Stimulated activated CD4-positive, alpha-beta T cell treated with anti-CD3 and anti-CD28 coated beads, Interleukin-4, amount 100 ng/mL, for 4 hours (primary cell): ENCODE measurements at regions not wholly inside any gene's neighbourhood (a gene's known extent, or its start where the extent isn't known, plus 50 kb on each side); places are given as distances from the start of the nearest gene placed in this dataset.
"Not testable (repeated sequence)": the region's sequence is repeated elsewhere in the genome, so short reads cannot be mapped to it uniquely, and the experiment has no call there.

Source experiments
- DNase-seq, 2 experiments: peaks; one replicate each; pipeline ENCODE4 v3.0.0-alpha.2; 2020

DNA sequence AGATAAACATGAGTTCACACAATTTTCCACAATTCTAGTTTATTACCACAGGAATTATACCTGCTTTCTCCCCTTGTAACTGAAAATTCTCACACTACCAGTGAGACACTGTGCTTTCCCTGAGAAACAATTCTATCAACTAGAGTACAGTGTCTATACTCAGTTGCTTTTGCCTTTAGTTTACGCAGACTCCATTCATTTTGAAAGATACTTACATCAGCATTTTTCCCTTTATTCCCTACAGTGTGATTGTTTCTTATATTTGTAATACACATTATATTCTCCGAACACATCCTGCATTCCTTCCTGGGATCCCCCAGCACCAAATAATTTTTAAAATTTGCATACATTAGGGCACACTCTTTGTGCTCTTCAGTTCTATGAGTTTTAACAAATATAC lies 1455.5 kb downstream of the SUCLG1 start:
- no peak for DNase-seq

DNA sequence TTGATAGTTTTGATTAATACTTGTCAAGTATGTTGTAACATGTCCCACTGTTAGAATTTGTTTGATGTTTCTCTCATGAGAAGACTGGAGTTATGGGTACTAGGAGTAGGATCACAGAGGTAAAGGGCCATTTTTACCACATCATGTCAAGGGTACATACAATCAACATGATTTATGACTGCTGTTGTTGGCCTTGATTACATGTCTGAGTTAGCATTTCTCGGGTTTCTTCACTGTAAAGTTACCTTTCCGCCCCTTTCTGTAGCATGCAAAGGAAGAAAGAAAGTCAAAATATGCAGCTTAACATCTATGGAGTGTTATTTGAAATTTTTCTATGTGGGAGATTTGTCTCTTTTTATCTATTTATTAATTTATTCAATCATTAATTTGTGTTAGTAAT lies 1456.4 kb downstream of the SUCLG1 start:
- no peak for DNase-seq

DNA sequence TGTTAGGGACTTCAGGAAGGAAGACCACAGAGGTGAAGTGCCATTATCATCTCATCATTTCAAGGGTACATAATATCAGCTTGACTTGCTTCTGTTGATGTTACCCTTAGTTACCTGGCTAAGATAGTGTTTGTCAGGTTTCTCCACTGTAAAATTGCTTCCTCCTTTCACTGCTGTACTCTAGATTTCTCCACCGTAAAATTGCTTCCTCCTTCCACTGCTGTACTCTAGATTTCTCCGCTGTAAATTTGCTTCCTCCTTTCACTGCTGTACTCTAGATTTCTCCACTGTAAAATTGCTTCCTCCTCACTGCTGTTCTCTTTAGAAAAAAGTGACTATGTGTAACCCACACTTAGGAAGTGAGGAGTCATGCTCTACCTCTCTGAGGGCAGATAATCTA lies 1460.3 kb downstream of the SUCLG1 start:
- no peak for DNase-seq

DNA sequence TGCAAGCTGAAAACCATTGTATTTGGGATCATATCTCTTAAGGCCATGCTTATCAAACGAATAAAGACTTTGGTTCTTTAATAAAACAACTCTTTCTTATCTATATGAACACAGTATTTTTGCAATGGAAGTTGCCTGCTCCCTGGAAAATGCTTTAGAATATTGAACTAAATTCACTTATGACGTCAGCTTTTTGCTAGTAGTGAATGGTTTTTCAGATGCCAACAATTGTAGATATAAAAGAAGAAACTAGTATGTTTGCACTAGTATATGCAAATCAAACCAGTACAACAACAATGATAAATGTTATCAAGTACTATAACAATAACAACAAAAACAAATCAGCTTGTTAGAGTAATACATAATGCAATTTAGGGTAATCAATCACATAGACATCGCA lies 1462.9 kb downstream of the SUCLG1 start:
- no peak for DNase-seq

DNA sequence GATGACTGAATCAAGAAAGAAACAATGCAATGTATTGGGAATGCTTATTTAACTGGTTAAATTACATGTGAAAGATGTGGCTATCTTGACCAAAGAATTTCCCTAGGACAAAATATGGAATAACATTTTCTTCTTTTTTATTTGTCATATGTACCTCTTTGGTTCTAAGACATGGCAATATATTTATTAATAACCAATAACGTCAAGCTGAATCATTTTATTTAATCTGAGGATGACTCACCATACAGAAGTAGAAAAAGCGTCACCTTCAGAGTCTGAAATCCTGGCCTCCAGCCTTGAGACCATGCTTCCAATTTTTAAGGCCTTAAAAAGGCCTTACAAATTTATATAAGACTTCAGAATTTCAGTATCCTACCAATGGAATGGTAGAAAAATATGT lies 1464.9 kb downstream of the SUCLG1 start:
- no peak for DNase-seq

DNA sequence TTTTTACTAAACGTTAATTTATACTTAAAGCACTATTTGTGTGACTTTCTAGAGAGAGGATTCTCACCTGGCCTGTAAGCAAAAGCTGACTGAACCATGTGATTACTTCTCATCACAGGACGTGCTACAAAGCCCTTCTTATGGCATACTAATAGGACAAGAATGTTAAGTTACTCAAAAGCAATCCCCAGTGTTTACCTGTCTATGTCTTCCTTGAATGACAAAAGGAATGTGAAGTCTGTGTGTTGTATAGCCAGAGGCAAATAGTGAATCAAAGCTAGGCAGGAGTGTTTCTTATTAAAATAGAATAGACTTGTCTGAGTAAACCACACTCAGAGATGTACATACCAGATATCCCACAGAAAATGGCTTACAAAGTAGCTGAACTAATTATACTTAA lies 1465.5 kb downstream of the SUCLG1 start:
- no peak for DNase-seq

DNA sequence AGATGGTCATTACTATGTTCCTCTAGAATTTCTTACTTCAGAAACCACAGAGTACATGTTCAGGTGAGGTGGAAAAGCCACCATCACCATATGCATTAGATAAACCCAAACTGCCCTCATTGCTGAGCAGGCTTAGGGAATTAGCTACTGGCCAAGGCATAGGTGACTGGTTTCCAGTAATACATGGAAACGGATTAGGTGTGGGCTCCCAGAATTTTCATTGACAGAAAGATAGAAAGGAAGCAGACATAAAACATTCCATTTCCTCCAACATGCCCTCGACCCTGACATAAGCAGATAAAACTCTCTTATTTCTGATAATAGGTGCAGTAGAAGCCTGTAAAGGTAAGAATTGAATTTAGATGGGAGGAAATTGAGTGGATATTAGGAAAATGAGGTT lies 1466.1 kb downstream of the SUCLG1 start:
- DNase-seq, result no peak

DNA sequence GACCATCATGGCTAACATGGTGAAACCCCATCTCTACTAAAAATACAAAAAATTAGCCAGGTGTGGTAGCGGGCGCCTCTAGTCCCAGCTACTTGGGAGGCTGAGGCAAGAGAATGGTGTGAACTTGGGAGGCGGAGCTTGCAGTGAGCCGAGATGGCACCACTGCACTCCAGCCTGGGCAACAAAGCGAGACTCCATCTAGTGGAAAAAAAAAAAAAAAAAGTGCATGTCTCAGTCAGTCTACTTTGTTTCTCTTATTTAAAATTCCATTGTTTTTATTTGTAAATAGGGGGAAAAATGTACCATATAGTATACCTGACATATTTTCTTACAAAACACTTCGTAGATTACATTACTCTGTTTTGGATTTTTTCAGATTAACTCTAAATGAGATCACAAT lies 1471.4 kb downstream of the SUCLG1 start:
- DNase-seq, result not testable (repeated sequence)

DNA sequence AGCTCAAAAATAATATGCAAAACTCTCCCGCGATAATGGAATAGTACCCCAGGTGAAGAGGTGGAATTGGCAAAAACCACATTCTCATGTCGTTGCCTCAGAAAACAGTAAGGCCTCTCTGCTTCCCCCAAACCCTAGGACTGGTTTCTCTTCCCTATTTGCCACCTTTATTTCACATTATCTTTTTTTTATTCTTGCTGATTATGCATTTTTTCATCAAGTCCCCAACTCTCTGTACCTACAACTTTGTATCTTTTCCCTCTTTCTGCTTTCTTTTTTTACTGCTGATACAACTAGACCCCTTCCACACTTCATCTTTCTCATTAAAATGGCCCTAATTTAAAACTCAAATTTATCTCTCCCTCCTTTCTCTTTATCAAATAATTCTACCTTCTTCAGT lies 1472.2 kb downstream of the SUCLG1 start:
- no peak for DNase-seq

DNA sequence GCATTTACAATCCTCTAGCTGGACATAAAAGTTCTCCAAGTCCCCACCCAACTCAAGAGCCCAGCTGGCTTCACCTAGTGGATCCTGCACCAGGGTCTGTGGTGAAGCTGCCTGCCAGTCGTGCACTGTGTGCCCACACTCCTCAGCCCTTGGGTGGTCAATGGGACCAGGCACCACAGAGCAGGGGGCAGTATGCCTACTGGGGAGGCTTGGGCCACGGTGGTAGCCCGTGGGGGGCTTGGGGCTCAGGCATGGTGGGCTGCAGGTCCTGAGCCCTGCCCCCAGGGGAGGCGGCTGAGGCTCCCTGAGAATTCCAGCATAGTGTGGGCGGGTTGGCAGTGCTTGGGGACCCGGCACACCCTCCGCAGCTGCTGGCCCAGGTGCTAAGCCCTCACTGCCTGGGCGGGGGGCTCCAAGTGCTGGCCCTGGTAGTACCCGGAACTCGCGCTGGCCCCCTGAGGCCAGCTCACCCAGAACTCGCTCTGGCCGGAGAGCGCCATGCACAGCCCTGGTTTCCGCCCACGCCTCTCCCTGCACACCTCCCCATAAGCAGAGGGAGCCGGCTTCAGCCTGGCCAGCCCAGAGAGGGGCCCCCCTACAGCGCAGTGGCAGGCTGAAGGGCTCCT lies 1473.4 kb downstream of the SUCLG1 start:
- DNase-seq, result no peak

DNA sequence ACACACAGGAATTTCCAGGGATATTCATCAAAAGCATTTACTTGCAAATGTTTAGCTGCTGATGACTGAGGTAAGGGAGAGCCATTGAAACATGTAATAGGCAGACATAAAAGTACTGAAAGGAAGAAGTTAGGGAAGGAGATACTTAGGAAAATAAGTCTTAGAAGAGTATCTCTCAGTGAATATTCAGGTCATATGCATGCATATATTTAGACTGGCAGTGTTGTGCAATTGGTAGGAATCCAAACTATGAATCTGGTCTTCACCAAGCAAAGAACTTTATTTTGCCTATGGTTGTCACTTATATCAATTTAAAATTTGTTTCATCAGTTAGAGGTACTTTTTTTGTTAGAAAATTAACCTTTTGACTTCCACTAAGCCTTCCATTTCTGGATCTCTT lies 1490.7 kb downstream of the SUCLG1 start:
- DNase-seq, result no peak

DNA sequence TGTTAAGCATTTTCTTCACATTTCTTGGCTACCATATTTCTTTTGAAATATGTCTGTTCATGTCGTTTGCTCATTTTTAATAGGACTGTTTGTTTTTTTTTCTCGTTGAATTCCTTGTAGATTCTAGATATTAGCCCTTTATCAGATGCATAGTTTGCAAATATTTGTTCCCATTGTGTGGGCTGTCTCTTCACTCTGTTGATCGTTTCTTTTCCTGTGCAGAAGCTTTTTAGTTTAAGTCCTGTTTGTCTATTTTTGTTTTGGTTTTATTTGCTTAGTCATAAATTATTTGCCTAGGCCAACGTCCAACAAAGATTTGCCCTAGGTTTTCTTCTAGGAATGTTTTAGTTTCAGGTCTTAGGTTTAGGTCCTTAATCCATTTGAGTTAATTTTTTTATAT lies 1494.7 kb downstream of the SUCLG1 start:
- DNase-seq, result no peak

DNA sequence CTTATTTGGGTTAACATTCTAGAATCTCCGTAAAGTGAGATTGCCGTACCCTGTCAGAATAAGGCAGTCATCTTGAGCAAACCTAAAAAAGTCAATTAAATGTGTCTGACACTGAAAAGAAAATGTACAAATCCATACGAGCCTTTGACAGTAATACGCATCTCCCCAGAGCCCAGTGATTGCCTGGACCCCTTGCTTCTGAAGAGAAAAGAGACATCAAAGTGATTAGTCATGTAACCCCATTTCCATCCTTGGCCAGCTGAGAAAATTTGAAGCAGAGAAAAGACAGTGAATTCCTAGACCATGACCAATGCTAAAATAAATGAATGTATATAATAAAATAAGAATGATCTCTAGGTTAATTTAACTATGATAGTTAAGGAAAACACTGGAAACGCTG lies 1499.4 kb downstream of the SUCLG1 start:
- DNase-seq, result no peak

DNA sequence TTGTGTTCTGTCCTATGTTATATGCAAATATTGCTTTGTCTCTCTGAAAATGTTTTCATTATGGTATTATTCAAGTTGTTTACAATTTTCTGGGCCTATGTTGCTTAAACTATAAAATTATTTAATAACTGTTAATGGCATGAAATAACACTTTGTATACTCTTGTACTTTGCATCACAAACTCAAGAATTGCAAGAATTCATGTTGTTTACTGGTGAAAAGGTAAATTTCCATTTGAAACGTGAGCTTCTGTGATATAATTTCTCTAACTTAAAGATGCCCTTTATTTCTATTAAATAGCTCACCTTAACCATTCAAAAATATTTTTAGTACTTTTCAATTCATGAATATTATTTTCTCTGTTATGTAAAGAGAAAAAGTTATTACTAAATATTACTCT lies 1504.2 kb downstream of the SUCLG1 start:
- no peak for DNase-seq

DNA sequence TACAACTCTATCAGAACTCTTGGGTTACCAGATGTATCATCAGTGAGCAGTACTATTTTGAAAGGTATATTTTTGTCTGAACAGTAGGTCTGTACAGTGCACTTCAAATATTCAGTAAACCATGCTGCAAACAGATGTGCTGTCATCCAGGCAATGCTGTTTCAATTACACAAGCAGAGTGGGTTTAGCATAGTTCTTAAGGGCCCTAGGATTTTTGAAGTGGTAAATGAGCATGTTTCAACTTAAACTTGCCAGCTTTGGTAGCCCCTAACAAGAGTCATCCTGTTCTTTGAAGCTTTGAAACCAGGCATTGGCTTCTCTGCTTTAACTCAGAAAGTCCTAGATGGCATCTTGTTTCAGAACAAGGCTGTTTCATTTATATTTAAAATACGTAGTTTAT lies 1519.9 kb downstream of the SUCLG1 start:
- no peak for DNase-seq

DNA sequence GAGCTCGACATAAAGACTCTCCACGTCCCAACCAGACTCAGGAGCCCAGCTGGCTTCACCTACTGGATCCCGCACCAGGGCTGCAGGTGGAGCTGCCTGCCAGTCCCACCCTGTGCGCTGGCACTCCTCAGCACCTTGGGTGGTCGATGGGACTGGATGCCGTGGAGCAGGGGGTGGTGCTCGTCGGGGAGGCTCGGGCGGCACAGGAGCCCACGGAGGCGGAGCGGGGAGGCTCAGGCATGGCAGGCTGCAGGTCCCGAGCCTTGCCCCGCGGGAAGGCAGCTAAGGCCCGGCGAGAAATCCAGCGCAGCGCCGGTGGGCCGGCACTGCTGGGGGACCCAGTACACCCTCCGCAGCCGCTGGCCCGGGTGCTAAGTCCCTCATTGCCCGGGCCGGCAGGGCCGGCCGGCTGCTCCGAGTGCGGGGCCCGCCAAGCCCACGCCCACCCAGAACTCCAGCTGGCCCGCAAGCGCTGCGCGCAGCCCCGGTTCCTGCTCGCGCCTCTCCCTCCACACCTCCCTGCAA lies 1520.7 kb downstream of the SUCLG1 start:
- DNase-seq, result not testable (repeated sequence)

DNA sequence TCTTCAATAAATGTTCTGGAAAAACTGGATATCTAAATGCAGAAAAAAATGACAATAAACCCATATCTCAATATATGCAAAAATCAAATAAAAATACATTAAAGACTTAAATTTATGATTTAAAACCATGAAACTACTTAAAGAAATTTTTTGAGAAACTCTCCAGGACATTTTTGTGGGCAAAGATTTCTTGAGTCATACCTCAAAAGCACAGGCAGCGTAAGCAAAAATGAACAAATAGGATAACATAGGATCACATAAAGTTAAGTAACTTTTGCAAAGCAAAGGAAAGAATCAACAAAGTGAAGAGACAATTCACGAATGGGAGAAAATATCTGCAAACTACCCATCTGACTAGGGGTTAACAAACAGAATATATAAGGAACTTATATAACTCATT lies 1545.5 kb downstream of the SUCLG1 start:
- no peak for DNase-seq

DNA sequence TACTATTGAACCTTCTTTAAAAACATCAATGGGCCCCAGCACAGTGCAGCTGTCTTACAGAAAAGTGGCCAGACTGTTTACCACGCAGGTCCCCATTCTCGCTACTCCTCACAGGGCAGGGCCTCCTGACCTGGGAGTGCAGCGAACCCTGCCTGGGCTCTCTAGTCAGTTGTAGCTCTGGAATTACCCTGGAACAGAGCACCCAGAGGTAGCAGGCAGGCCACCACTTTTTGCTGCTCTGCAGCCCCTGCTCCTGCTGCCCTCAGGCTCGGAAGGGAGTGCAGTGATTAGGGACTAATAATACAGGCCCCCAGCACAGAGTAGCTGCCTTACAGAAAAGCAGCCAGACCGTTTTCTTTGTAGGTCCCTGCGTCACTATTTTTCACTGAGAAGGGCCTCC lies 1563.0 kb downstream of the SUCLG1 start:
- DNase-seq, result no peak

DNA sequence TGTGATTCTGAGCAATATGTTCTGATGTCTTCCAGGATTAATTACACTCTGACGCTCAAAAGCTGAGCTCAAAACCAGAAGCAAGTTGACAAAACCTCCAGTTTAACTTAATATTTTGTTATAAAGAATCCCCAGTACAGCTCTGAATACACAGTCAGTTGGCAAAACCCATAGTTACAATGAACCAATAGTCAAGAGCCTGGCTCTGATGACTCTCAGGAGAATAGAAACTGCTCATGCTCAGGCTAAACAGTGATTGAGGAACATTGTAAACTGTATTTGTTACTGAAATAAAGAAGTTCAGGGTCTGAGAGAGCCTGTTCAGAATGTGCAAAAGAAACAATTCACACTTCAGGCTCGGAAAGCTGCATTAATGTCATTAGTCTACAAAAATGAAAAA lies 1565.9 kb downstream of the SUCLG1 start:
- no peak for DNase-seq

DNA sequence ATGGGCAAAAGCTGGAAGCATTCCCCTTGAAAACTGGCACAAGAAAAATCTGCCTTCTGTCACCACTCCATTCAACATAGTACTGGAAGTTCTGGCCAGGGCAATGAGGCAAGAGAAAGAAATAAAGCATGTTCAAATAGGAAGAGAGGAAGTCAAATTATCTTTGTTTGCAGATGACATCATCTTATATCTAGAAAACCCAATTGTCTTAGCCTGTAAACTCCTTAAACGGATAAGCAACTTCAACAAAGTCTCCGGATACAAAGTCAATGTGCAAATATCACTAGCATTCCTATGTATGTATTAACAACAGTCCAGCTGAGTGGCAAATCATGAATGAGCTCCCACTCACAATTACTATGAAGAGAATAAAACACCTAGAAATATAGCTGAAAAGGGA lies 1579.3 kb downstream of the SUCLG1 start:
- no peak for DNase-seq

DNA sequence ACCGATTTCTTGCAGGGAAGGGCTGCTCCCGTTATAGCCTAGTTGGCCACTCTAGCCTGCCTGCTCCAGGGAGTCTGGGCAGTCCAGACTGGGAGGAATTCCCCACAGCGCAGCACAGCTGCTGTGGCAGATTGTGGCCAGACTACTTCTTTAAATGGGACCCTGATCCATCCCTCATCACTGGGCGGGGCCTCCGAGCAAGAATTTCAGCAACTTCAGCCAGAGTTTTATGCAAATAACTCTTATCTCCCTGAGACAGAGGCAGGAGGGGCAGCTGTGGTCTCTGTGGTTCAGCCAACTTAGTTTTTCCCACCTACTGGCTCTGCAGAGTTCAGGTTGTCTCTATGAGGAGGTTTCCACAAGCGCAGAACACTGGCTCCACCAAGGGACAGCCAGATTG lies 1583.2 kb downstream of the SUCLG1 start:
- DNase-seq, result no peak

DNA sequence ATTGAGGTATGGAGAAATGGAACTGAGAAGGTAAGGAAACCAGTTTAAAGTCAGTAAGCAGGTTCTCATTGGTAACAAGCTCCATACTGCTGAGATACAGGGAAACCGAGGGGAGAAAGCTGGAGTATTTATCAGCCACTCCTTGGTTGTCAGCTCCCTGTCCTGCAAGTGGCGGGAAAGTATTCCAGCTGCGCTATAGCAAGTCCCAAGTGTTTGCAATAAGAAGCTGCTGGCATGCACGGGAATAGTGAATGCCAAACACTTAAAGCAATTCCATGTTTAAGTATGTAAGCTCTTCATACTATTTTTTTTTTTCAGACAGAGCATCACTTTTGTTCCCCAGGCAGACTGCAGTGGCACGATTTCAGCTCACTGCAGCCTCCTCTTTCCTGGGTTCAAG lies 1601.1 kb downstream of the SUCLG1 start:
- DNase-seq, result no peak

DNA sequence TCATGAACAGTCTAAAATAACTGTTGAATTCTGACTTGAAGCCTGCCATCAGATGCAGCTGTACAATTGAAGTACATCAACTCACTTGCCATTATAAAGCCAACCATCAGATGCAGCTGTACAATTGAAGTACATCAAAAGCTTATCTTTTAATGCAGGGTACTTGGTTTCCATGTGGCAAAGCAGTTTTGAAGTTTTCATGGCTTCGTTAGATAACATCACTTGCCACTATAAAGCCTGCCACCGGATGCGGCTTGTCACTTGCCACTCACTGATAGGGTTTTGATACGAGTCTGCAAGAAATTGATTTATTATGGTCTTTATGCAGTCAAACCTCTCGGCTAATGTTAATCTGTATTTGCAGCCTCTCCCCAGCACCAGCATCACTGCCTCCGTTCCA lies 1605.8 kb downstream of the SUCLG1 start:
- no peak for DNase-seq

DNA sequence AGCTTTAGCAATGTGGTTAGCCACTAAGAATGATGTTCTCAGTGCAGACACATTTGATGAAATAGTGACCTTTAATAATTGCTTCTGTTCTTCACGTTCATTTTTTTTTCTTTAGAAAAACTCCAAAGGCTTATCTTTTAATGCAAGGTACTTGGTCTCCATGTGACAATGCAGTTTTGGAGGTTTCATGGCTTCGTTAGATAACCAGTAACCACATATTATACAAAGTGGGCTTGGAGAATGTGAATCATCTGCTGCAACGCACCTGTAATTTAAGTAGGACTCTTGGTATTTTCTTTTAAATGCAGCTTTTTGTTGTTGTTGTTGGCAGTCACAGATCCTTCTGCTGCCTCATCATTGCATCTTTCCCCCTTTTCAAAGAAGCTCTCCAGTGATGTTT lies 1606.3 kb downstream of the SUCLG1 start:
- no peak for DNase-seq

DNA sequence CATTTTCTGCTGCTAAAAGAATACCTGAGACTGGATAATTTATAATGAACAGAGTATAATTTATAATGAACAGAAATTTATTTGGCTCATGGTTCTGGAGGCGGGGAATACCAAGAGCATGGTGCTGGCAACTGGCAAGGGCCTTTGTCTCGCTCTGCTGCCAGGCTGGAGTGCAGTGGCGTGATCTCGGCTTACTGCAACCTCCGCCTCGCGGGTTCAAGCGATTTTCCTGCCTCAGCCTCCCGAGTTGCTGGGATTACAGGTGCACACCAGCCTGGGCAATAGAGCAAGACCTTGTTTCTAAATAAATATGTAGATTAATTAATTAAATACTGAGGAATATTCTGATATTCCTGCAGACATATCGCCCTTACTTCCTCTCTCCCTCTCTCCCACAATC lies 1610.8 kb downstream of the SUCLG1 start:
- no peak for DNase-seq

DNA sequence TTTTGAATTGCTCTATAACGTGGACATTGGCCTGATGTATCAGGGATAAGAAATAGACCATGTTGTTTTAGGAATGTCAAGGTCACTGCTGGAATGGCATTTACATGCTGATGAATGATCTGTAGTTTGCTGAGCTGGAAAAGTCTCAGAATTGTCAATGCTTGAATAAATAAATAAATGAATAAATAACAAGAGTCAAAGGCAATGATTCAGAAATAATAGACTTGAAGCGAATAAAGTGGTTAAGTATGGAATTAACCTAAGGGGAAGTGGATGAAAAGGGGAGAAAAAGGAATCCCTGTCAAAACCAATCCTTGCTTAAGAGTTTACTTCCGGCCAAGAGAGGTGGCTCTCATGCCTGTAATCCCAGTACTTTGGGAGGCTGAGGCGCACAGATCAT lies 1620.0 kb downstream of the SUCLG1 start:
- DNase-seq, result no peak
